Esophagus squamous epithelium (tissue), 5 donors: ENCODE measurements at regions not wholly inside any gene's neighbourhood (a gene's known extent, or its start where the extent isn't known, plus 50 kb on each side); places are given as distances from the start of the nearest gene placed in this dataset.

Experiments
- DNase-seq: peaks from one replicate; lab custom pipeline; 2025; lab: John Stamatoyannopoulos, UW
- H3K27ac ChIP-seq, 4 donors: fragments of 200-600 bp; sonication (generic); one replicate each; pipeline ENCODE4 v1.5.1; 2016 to 2019; ENCODE audit warnings: mild to moderate bottlenecking in 1 of 4
- H3K27me3 ChIP-seq, 4 donors: fragments of 200-600 bp; sonication (generic); 1 replicate in 3 of 4; 2 replicates in 1 of 4; pipeline versions ENCODE4 v1.5.1 to v1.6.0; 2017 to 2021; ENCODE audit warnings: antibody characterized with exemption in 1 of 4
- H3K36me3 ChIP-seq, 3 donors: fragments of 200-600 bp; sonication (generic); one replicate each; pipeline ENCODE4 v1.5.1; 2016 to 2019
- H3K4me1 ChIP-seq, 3 donors: fragments of 200-600 bp; sonication (generic); one replicate each; pipeline ENCODE4 v1.5.1; 2017 to 2019
- H3K4me3 ChIP-seq, 4 donors: fragments of 200-600 bp; sonication (generic); 1 replicate in 3 of 4; 2 replicates in 1 of 4; pipeline ENCODE4 v1.5.1; 2016 to 2019; ENCODE audit warnings: mild to moderate bottlenecking in 2 of 4, moderate library complexity in 1 of 4
- H3K9me3 ChIP-seq, 3 donors: fragments of 200-600 bp; sonication (generic); one replicate each; pipeline ENCODE4 v1.5.1; 2016 to 2019
- CTCF ChIP-seq, 6 experiments: fragments of 450-650 bp in 4 of 6; fragments of 200-600 bp in 2 of 6; sonication (generic) in 2 of 6; IDR thresholded peaks; one replicate each; pipeline ENCODE4 v1.5.1; 2016 to 2019; ENCODE audit warnings: antibody characterized with exemption in 6 of 6, mild to moderate bottlenecking in 4 of 6, moderate library complexity in 4 of 6
- POLR2A ChIP-seq, 4 donors: fragments of 450-650 bp; IDR thresholded peaks; one replicate each; pipeline ENCODE4 v1.6.1; 2017; ENCODE audit warnings: antibody characterized with exemption in 4 of 4, mild to moderate bottlenecking in 4 of 4, moderate library complexity in 3 of 4
- WGBS, 2 donors: methylation state at CpG; one replicate each; pipeline ENCODE4 v1.1.5; 2018; 5-methylcytosine and 5-hydroxymethylcytosine counted together
- intact Hi-C: fragments of 100-400 bp; cut with DNase I; formaldehyde crosslinking; loops from one replicate; pipeline ENCODE4 v1.15.0; 2022
- donor health status: DM: yes; HTN: yes; CAD: no.

GRCh38 chr12:115213118-115213517 lies 529.1 kb upstream of the TBX3 start:
- Histone ChIP-seq H3K9me3 (no peaks in the 10 kb centered on the region), H3K36me3 (no peaks in the 10 kb centered on the region), H3K4me1 (peaks cover 0 to 8% (median 0%) of the 10 kb centered on the region in 3 donors), H3K27me3 (no peaks in the 10 kb centered on the region), H3K4me3 (no peak overlapping the region), H3K27ac (no peak overlapping the region)
- TF ChIP-seq POLR2A (IDR thresholded peaks at IDR 0.05) (no peak), CTCF (IDR thresholded peaks at IDR 0.05) (no peak)
- 71 to 73% methylated on average over 1 of the region's 1 CpG for WGBS, 2 donors
- no peak for DNase-seq
- intact Hi-C loops: no loop called here

- Histone ChIP-seq H3K27ac (no peak overlapping the region), H3K4me1 (peaks cover 0 to 8% (median 0%) of the 10 kb centered on the region in 3 donors), H3K36me3 (no peaks in the 10 kb centered on the region), H3K9me3 (no peaks in the 10 kb centered on the region), H3K27me3 (no peaks in the 10 kb centered on the region), H3K4me3 (no peak overlapping the region)
- DNase-seq: no peak
- TF ChIP-seq CTCF (IDR thresholded peaks at IDR 0.05): no peak
- TF ChIP-seq POLR2A (IDR thresholded peaks at IDR 0.05): no peak
- intact Hi-C loops: no loop called here
- WGBS, 2 donors: 0% methylated on average over 1 of the region's 1 CpG
Observed at GRCh38 chr12:115212356-115212755, 528.4 kb upstream of the TBX3 start.

- intact Hi-C loops: no loop called here
- no peak overlapping the region for H3K4me3 ChIP-seq
- WGBS, 2 donors: 63 to 75% methylated on average over 3 of the region's 3 CpGs
Observed at GRCh38 chr12:115210533-115211252, 526.7 kb upstream of the TBX3 start.

GRCh38 chr12:115209230-115209629 lies 525.3 kb upstream of the TBX3 start:
- no peaks in the 10 kb centered on the region for H3K36me3 ChIP-seq
- peaks cover 0 to 8% (median 0%) of the 10 kb centered on the region in 3 donors for H3K4me1 ChIP-seq
- no peaks in the 10 kb centered on the region for H3K27me3 ChIP-seq
- TF ChIP-seq CTCF (IDR thresholded peaks at IDR 0.05) (no peak), POLR2A (IDR thresholded peaks at IDR 0.05) (no peak)
- no peak overlapping the region for H3K27ac ChIP-seq
- DNase-seq: no peak
- no peaks in the 10 kb centered on the region for H3K9me3 ChIP-seq
- WGBS, 2 donors: 87 to 92% methylated on average over 8 of the region's 8 CpGs
- intact Hi-C loops: no loop called here
- no peak overlapping the region for H3K4me3 ChIP-seq

More at GRCh38 chr12:115210533-115211252, 526.7 kb upstream of the TBX3 start:
- TF ChIP-seq POLR2A (IDR thresholded peaks at IDR 0.05): no peak
- Histone ChIP-seq H3K36me3 (no peaks in the 10 kb centered on the region), H3K4me1 (peaks cover 0 to 8% (median 0%) of the 10 kb centered on the region in 3 donors), H3K27ac (no peak overlapping the region), H3K9me3 (no peaks in the 10 kb centered on the region), H3K27me3 (no peaks in the 10 kb centered on the region)
- no peak for DNase-seq

DNA sequence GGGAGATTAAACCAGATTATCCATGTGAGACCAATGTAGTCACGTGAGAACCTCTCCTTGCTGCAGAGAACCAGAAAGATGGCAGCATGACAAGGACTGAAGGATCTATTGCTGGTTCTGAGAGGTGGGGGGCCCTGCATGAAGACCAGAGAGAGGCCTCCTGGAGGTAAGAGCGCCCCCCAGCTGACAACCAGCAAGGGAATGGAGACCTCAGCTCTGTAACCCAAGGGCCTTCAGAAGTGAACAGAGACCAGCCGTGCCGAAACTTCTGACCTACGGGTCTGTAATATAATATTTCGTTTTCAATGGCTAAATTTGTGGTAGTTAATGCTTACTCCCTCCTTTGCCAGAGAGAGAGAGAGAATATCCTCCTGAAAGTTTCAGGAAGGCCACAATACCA lies 524.1 kb upstream of the TBX3 start:
- H3K36me3 ChIP-seq: no peaks in the 10 kb centered on the region
- no peaks in the 10 kb centered on the region for H3K27me3 ChIP-seq
- 87 to 88% methylated on average over 3 to 6 of the region's 6 CpGs for WGBS, 2 donors
- no peak for DNase-seq
- TF ChIP-seq POLR2A (IDR thresholded peaks at IDR 0.05) (no peak), CTCF (IDR thresholded peaks at IDR 0.05) (no peak)
- intact Hi-C loops: no loop called here
- no peaks in the 10 kb centered on the region for H3K4me1 ChIP-seq
- no peaks in the 10 kb centered on the region for H3K9me3 ChIP-seq
- H3K4me3 ChIP-seq: no peak overlapping the region
- H3K27ac ChIP-seq: no peak overlapping the region
